Peyer's patch (tissue), 4 donors: ENCODE measurements at regions not wholly inside any gene's neighbourhood (a gene's known extent, or its start where the extent isn't known, plus 50 kb on each side); places are given as distances from the start of the nearest gene placed in this dataset.
"Not testable (repeated sequence)": the region's sequence is repeated elsewhere in the genome, so short reads cannot be mapped to it uniquely, and the experiment has no call there.

Experiments used
- POLR2A ChIP-seq, 2 donors: fragments of 450-650 bp; IDR thresholded peaks; one replicate each; pipeline ENCODE4 v1.5.1; 2017; ENCODE audit warnings: antibody characterized with exemption in 2 of 2, mild to moderate bottlenecking in 2 of 2, moderate library complexity in 2 of 2
- TF ChIP-seq, protein P1 (sequence below), 6 experiments: fragments of 450-650 bp in 4 of 6; fragments of 200-600 bp in 2 of 6; sonication (generic) in 1 of 6; IDR thresholded peaks; one replicate each; pipeline ENCODE4 v1.5.1; 2017 to 2019; ENCODE audit warnings: antibody characterized with exemption in 6 of 6, mild to moderate bottlenecking in 3 of 6, moderate library complexity in 1 of 6

DNA sequence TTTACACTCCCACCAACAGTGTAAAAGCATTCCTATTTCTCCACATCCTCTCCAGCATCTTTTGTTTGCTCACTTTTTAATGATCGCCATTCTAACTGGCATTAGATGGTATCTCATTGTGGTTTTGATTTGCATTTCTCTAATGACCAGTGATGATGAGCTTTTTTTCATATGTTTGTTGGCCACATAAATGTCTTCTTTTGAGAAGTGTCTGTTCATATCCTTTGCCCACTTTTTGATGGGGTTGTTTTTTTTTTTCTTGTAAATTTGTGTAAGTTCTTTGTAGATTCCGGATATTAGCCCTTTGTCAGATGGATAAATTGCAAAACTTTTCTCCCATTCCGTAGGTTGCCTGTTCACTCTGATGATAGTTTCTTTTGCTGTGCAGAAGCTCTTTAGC lies 64.6 kb downstream of the ADCYAP1 start:
- TF ChIP-seq, protein P1, sequence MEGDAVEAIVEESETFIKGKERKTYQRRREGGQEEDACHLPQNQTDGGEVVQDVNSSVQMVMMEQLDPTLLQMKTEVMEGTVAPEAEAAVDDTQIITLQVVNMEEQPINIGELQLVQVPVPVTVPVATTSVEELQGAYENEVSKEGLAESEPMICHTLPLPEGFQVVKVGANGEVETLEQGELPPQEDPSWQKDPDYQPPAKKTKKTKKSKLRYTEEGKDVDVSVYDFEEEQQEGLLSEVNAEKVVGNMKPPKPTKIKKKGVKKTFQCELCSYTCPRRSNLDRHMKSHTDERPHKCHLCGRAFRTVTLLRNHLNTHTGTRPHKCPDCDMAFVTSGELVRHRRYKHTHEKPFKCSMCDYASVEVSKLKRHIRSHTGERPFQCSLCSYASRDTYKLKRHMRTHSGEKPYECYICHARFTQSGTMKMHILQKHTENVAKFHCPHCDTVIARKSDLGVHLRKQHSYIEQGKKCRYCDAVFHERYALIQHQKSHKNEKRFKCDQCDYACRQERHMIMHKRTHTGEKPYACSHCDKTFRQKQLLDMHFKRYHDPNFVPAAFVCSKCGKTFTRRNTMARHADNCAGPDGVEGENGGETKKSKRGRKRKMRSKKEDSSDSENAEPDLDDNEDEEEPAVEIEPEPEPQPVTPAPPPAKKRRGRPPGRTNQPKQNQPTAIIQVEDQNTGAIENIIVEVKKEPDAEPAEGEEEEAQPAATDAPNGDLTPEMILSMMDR (IDR thresholded peaks at IDR 0.05) = not testable (repeated sequence)
- TF ChIP-seq POLR2A (IDR thresholded peaks at IDR 0.05) = not testable (repeated sequence)
